IPS-15b (cell line): ENCODE measurements at regions not wholly inside any gene's neighbourhood (a gene's known extent, or its start where the extent isn't known, plus 50 kb on each side); places are given as distances from the start of the nearest gene placed in this dataset.
"Not testable (repeated sequence)": the region's sequence is repeated elsewhere in the genome, so short reads cannot be mapped to it uniquely, and the experiment has no call there.

Experiments used
- H3K27me3 ChIP-seq: one replicate; pipeline ENCODE4 v1.6.1; 2013; ENCODE audit warnings: low read length; ENCODE audit not compliant: control insufficient read depth, insufficient read depth
- H3K36me3 ChIP-seq: one replicate; pipeline ENCODE4 v1.6.1; 2013; ENCODE audit warnings: low read length; ENCODE audit not compliant: control insufficient read depth, insufficient read depth
- H3K4me1 ChIP-seq: one replicate; pipeline ENCODE4 v1.6.1; 2013; ENCODE audit warnings: mild to moderate bottlenecking, low read length; ENCODE audit not compliant: control insufficient read depth, insufficient read depth
- H3K4me3 ChIP-seq: one replicate; pipeline ENCODE4 v1.5.1; 2013; ENCODE audit warnings: low read depth, low read length
- H3K9ac ChIP-seq: one replicate; pipeline ENCODE4 v1.6.1; 2013; ENCODE audit warnings: low read depth, mild to moderate bottlenecking, low read length
- H3K9me3 ChIP-seq: one replicate; pipeline ENCODE4 v1.6.1; 2013; ENCODE audit warnings: mild to moderate bottlenecking, low read length; ENCODE audit not compliant: control insufficient read depth, insufficient read depth

DNA sequence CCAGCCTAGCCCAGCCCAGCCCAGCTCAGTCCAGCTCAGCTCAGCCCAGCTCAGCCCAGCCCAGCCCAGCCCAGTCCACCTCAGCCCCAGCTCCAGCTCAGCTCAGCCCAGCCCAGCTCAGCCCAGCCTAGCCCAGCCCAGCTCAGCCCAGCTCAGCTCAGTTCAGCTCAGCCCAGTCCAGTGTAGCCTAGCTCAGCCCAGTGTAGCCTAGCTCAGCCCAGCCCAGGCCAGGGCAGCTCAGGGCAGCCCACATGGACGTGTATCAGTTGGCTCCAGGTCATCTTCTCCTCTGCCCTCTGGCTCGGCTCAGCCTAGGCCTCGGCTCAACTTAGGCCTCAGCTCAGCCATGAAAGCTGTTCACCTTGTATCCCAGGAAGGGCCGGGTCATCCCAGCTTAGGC lies 64.7 kb downstream of the TMEM121 start:
- no peaks in the 10 kb centered on the region for H3K4me1 ChIP-seq
- no peak overlapping the region for H3K4me3 ChIP-seq
- H3K9me3 ChIP-seq: no peaks in the 10 kb centered on the region
- no peaks in the 10 kb centered on the region for H3K36me3 ChIP-seq
- H3K27me3 ChIP-seq: no peaks in the 10 kb centered on the region
- H3K9ac ChIP-seq: no peak overlapping the region

DNA sequence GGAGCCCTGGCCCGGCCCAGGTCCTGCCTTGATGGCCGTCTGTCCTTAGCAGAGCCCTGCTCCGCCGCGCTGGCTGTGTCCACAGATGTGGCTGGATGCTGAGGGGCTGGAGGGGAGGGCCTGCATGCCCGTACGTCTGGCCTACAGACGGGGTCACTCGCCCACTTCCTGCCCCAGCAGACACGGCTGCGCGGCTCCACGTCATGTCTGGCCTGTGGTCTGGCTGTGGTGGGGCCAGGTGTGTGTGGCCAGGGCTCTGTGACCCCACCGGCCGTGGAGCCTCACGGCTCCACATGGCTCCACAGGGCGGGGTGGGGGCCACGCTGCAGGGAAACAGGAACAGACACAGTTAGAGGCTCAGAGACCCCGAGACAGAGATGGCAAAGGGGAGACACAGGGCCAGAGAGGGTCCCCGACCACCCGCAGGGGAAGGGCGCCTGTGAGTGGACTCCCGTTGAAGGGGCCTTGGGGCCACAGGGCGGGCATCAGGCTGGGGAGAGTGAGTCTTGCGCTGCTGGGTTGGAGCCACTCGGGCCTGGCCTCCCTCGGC lies 65.5 kb downstream of the TMEM121 start:
- H3K27me3 ChIP-seq, H3K9ac ChIP-seq, H3K4me1 ChIP-seq, H3K4me3 ChIP-seq, H3K36me3 ChIP-seq, H3K9me3 ChIP-seq: not testable (repeated sequence)

GRCh38 chr14:105592646-105593045 lies 66.3 kb downstream of the TMEM121 start:
- not testable (repeated sequence) for H3K27me3 ChIP-seq, H3K4me1 ChIP-seq, H3K9me3 ChIP-seq, H3K36me3 ChIP-seq, H3K4me3 ChIP-seq, H3K9ac ChIP-seq

DNA sequence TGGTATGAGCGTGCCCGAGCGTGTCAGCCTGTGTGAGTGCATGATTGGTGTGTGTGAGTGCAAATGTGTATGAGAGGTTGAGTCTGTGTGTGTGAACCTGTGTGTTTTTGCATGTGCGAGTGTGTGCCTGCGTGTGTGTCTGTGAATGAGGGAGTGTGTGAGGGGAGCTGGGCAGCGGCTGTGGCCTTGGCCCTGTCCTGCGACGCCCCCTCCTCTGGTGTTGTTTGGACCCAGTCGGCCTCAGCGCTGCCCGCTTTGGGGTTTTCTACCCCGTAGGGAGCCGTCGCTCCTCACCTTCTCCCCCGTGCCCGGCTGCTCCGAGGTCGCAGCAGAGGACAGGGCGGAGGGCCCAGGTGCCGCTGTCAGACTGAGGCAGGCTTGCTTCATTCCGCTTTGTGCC lies 69.0 kb downstream of the TMEM121 start:
- H3K4me1 ChIP-seq, H3K9ac ChIP-seq, H3K4me3 ChIP-seq, H3K36me3 ChIP-seq, H3K27me3 ChIP-seq, H3K9me3 ChIP-seq: not testable (repeated sequence)

- H3K9ac ChIP-seq, H3K4me1 ChIP-seq, H3K9me3 ChIP-seq, H3K36me3 ChIP-seq, H3K27me3 ChIP-seq, H3K4me3 ChIP-seq: not testable (repeated sequence)
Observed at GRCh38 chr14:105596374-105596773, 70.0 kb downstream of the TMEM121 start.

GRCh38 chr14:105598040-105598763 lies 71.8 kb downstream of the TMEM121 start:
- H3K27me3 ChIP-seq, H3K9me3 ChIP-seq, H3K36me3 ChIP-seq: not testable (repeated sequence)

GRCh38 chr14:105598925-105599586 lies 72.7 kb downstream of the TMEM121 start:
- not testable (repeated sequence) for H3K4me3 ChIP-seq, H3K4me1 ChIP-seq, H3K9me3 ChIP-seq, H3K9ac ChIP-seq, H3K36me3 ChIP-seq, H3K27me3 ChIP-seq

More at GRCh38 chr14:105598040-105598763, 71.8 kb downstream of the TMEM121 start:
- H3K9ac ChIP-seq, H3K4me1 ChIP-seq, H3K4me3 ChIP-seq: not testable (repeated sequence)

DNA sequence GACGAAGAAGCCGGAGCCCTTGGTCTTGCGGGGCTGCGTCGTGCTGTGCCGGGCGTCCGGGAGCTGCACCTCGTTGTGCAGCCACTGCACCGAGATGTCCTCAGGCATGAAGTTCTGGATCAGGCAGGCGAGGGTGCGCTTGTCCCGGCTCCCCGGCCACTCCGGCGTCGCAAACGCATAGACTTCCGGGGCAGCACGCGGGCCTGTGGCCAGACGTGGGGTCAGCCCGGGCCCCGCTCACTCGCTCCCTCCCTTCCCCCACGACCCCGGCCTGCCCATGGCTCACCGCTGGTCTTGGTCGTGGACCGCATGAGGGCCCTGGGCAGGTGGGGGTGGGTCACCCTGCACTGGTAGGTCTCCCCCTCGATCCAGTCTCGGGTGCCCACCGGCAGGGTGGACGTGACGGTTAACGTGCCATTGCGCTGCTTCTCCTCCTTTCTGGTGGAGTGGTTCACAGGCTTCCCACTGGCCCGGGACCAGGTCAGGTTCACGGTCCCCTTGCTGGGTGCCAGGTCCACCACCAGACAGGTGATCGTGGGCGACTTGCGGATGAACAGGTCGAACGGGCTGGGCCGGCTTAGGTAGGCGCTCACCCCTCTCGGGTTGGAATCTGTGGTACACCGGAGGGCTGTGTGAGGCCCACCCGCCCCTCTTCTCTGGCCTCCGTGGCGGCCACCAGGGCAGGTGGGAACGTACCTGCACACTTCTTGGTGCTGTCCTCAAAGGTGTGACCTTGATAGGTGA lies 74.0 kb downstream of the TMEM121 start:
- H3K9me3 ChIP-seq, H3K4me3 ChIP-seq, H3K36me3 ChIP-seq, H3K9ac ChIP-seq, H3K27me3 ChIP-seq, H3K4me1 ChIP-seq: not testable (repeated sequence)

DNA sequence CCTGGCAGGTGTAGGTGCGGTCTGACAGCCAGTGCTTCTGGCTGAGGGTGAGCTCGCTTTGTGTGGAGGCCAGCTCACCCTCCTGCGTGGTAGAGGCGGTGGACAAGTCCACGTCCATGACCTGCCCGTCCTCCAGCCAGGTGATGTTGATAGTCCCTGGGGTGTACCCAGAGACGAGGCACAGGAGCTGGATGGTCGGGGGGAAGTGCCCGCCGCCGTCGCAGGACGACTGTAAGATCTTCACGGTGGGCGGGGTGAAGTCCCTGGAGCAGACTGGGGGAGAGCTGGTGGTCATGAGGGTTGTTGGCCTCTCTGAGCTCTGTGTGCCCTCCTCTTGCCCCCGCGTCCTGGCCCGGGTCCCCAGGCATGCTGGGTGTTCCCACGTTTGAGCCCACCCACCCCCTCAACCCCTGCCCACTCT lies 74.6 kb downstream of the TMEM121 start:
- peaks cover 9% of the 10 kb centered on the region for H3K9me3 ChIP-seq
- H3K36me3 ChIP-seq: no peaks in the 10 kb centered on the region
- no peaks in the 10 kb centered on the region for H3K4me1 ChIP-seq
- H3K9ac ChIP-seq: no peak overlapping the region
- no peaks in the 10 kb centered on the region for H3K27me3 ChIP-seq
- H3K4me3 ChIP-seq: no peak overlapping the region

GRCh38 chr14:105601360-105602242 lies 75.2 kb downstream of the TMEM121 start:
- no peak overlapping the region for H3K4me3 ChIP-seq
- H3K27me3 ChIP-seq: no peaks in the 10 kb centered on the region
- H3K9ac ChIP-seq: no peak overlapping the region
- peaks cover 12% of the 10 kb centered on the region for H3K9me3 ChIP-seq
- no peaks in the 10 kb centered on the region for H3K4me1 ChIP-seq
- H3K36me3 ChIP-seq: no peaks in the 10 kb centered on the region

- Histone ChIP-seq H3K9me3 (peaks cover 12% of the 10 kb centered on the region), H3K4me3 (no peak overlapping the region), H3K36me3 (no peaks in the 10 kb centered on the region), H3K4me1 (no peaks in the 10 kb centered on the region), H3K27me3 (no peaks in the 10 kb centered on the region), H3K9ac (no peak overlapping the region)
Observed at GRCh38 chr14:105602243-105602750, 75.9 kb downstream of the TMEM121 start.
